Mesothelial cell of epicardium (in vitro differentiated cells): ENCODE measurements at regions not wholly inside any gene's neighbourhood (a gene's known extent, or its start where the extent isn't known, plus 50 kb on each side); places are given as distances from the start of the nearest gene placed in this dataset.

ENCODE experiments used
- DNase-seq, 2 experiments: peaks; one replicate each; pipeline ENCODE4 v3.0.0; 2021; ENCODE audit warnings: low spot score in 2 of 2; ENCODE audit not compliant: unreplicated experiment in 2 of 2
- H3K27ac Mint-ChIP-seq: 2 replicates; pipeline ENCODE4 v1.8.0; 2021; ENCODE audit warnings: mixed read lengths
- H3K27me3 Mint-ChIP-seq: 2 replicates; pipeline ENCODE4 v1.8.0; 2021; ENCODE audit warnings: low read depth, mixed read lengths
- H3K36me3 Mint-ChIP-seq: 2 replicates; pipeline ENCODE4 v1.8.0; 2021; ENCODE audit warnings: mixed read lengths
- H3K4me1 Mint-ChIP-seq: 2 replicates; pipeline ENCODE4 v1.8.0; 2021; ENCODE audit warnings: mixed read lengths
- H3K4me3 Mint-ChIP-seq: 2 replicates; pipeline ENCODE4 v1.8.0; 2021; ENCODE audit warnings: mild to moderate bottlenecking, moderate library complexity, mixed read lengths
- H3K9me3 Mint-ChIP-seq: 2 replicates; pipeline ENCODE4 v1.8.0; 2021; ENCODE audit warnings: mixed read lengths
- CTCF ChIP-seq: fragments of 200-600 bp; sonication (generic); IDR thresholded peaks from one replicate; pipeline ENCODE4 v1.5.0; 2021; ENCODE audit warnings: antibody characterized with exemption; ENCODE audit not compliant: unreplicated experiment

DNA sequence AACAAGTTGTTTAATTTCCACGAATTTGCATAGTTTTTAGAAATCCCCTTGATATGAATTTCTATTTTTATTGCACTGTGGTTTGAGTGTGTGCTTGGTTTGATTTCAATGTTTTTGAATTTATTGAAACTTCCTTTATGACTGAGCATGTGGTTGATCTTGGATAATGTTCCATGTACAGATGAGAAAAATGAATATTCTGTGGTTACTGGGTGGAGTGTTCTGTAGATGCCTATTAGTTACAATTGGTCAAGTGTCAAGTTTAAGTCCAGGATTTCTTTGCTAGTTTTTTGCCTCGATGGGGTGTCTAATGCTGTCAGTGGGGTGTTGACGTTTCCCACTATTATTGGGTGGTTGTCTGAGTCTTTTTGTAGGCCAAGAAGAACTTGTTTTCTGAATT lies 319.5 kb upstream of the ACTBL2 start:
- H3K9me3 Mint-ChIP-seq, result peaks cover 16% of the 10 kb centered on the region
- no peak overlapping the region for H3K27ac Mint-ChIP-seq
- H3K36me3 Mint-ChIP-seq, result no peaks in the 10 kb centered on the region
- TF ChIP-seq CTCF, result no peak
- no peak for DNase-seq
- no peaks in the 10 kb centered on the region for H3K27me3 Mint-ChIP-seq
- no peak overlapping the region for H3K4me3 Mint-ChIP-seq
- H3K4me1 Mint-ChIP-seq, result peaks cover 23% of the 10 kb centered on the region

DNA sequence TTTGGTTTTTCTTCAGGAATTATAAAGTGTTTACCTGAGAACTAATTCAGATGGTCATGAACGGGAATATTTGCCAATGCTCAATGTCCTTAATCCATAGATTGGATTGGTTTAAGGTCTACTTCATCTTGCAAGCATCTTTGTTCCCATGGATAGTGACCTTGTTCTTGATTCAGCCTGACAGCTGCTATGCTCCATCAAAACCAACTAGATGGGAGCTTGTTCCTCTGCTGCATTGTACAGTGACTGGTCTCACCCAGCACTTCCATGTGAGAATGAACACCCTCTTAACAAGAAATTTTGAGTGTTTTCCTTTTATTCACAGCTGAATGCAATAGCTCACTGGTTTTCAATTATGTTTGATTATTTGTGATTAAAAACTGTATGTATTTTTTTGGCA lies 312.6 kb upstream of the ACTBL2 start:
- no peak for TF ChIP-seq CTCF
- Mint-ChIP-seq H3K9me3 (peaks cover 15% of the 10 kb centered on the region), H3K27me3 (no peaks in the 10 kb centered on the region), H3K4me1 (peaks cover 12% of the 10 kb centered on the region), H3K4me3 (no peak overlapping the region), H3K36me3 (no peaks in the 10 kb centered on the region), H3K27ac (no peak overlapping the region)
- DNase-seq, result no peak

GRCh38 chr5:57791875-57792274 lies 309.3 kb upstream of the ACTBL2 start:
- Mint-ChIP-seq H3K4me1 (peaks cover 11% of the 10 kb centered on the region), H3K27me3 (no peaks in the 10 kb centered on the region), H3K36me3 (no peaks in the 10 kb centered on the region), H3K27ac (no peak overlapping the region), H3K4me3 (no peak overlapping the region), H3K9me3 (peaks cover 10% of the 10 kb centered on the region)
- DNase-seq, result no peak
- TF ChIP-seq CTCF, result no peak

DNA sequence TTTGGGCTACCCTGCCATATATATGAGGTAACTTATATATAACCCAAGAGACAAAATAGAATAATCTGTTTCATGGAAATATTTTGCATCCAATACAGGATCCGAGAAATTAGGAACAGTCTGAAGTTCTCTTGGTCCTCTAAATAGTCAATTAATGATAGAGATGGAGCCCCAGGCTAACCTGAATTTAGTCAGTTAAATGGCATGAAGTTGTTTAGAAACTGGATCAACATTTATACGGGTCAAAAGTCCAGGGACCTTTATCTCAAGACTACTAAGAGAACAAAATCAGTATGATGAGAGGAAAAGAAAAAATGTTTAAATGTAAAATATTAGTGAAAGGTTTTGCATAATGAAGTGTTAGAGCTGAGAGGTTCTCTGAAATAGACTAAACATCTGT lies 303.3 kb upstream of the ACTBL2 start:
- H3K9me3 Mint-ChIP-seq, result no peaks in the 10 kb centered on the region
- H3K36me3 Mint-ChIP-seq, result no peaks in the 10 kb centered on the region
- no peak for TF ChIP-seq CTCF
- peaks cover 36% of the 10 kb centered on the region for H3K4me1 Mint-ChIP-seq
- no peaks in the 10 kb centered on the region for H3K27me3 Mint-ChIP-seq
- no peak overlapping the region for H3K27ac Mint-ChIP-seq
- H3K4me3 Mint-ChIP-seq, result no peak overlapping the region
- no peak for DNase-seq

- H3K36me3 Mint-ChIP-seq, result no peaks in the 10 kb centered on the region
- no peak for DNase-seq
- peaks cover 51% of the 10 kb centered on the region for H3K4me1 Mint-ChIP-seq
- H3K27ac Mint-ChIP-seq, result peak overlapping the region; percentile 74
- no peaks in the 10 kb centered on the region for H3K9me3 Mint-ChIP-seq
- H3K27me3 Mint-ChIP-seq, result no peaks in the 10 kb centered on the region
- TF ChIP-seq CTCF, result no peak
- H3K4me3 Mint-ChIP-seq, result no peak overlapping the region
Measured at GRCh38 chr5:57784121-57784520, 301.5 kb upstream of the ACTBL2 start.

DNA sequence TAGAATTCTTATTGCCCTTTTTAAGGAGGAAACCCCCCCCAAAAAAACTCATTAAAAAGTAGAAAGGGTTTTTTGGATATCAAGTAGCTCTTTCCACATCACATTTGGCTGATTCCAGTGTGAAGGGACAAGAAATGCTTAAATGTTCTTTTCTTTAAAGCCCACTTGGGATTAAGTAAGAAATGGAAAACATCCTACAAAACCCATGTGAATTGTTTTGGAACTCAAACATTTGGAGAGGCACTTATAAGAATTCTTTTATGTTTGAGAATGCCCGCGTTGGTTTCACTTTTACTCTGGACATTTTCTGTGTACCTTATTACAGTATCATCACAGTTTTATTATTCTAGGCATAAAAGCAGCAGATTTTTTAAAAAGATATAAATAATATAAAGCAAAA lies 301.1 kb upstream of the ACTBL2 start:
- no peak for TF ChIP-seq CTCF
- no peaks in the 10 kb centered on the region for H3K9me3 Mint-ChIP-seq
- peaks cover 54% of the 10 kb centered on the region for H3K4me1 Mint-ChIP-seq
- H3K27ac Mint-ChIP-seq, result no peak overlapping the region
- H3K4me3 Mint-ChIP-seq, result no peak overlapping the region
- DNase-seq, result no peak
- H3K27me3 Mint-ChIP-seq, result no peaks in the 10 kb centered on the region
- H3K36me3 Mint-ChIP-seq, result no peaks in the 10 kb centered on the region
